IPS-NIHi11 (cell line): ENCODE measurements at regions not wholly inside any gene's neighbourhood (a gene's known extent, or its start where the extent isn't known, plus 50 kb on each side); places are given as distances from the start of the nearest gene placed in this dataset.

Source experiments
- DNase-seq: peaks from one replicate; pipeline ENCODE4 v3.0.0; 2012; ENCODE audit warnings: mixed read lengths, low spot score

DNA sequence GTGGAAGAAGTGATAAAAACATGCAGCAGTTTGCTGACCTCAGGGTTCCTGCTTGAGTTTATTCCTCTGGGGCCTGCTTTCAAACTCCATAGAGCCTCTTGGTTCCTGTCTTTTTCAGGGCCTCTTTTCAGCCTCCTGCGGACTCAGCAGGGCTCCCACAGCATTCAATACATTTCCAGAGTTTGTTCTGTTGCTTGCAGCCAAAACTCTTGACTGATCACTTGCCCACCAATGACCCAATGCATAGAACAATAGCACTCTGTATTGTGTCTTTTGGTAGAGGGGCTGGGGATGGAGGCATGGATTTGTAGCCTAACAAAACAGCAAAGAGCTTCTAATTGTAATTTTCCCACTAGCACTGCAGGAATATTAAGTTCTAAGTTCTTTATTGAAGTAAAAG lies 50.8 kb upstream of the CREB5 start:
- no peak for DNase-seq

- no peak for DNase-seq
These were observed 50.1 kb upstream of the CREB5 start for GRCh38 chr7:28362182-28362581.
